GM21576 (cell line): ENCODE measurements at regions not wholly inside any gene's neighbourhood (a gene's known extent, or its start where the extent isn't known, plus 50 kb on each side); places are given as distances from the start of the nearest gene placed in this dataset.
"Not testable (repeated sequence)": the region's sequence is repeated elsewhere in the genome, so short reads cannot be mapped to it uniquely, and the experiment has no call there.

Source experiments
- ATAC-seq: cut with Tn5 transposase; IDR thresholded peaks from one replicate; pipeline ENCODE4 v1.9.1; 2021; ENCODE audit warnings: mild to moderate bottlenecking, moderate library complexity; ENCODE audit not compliant: unreplicated experiment

- no peak for ATAC-seq
These were observed 704.4 kb upstream of the SLC35B3 start for GRCh38 chr6:9139746-9140145.

GRCh38 chr6:9138936-9139335, 703.6 kb upstream of the SLC35B3 start:
- no peak for ATAC-seq

DNA sequence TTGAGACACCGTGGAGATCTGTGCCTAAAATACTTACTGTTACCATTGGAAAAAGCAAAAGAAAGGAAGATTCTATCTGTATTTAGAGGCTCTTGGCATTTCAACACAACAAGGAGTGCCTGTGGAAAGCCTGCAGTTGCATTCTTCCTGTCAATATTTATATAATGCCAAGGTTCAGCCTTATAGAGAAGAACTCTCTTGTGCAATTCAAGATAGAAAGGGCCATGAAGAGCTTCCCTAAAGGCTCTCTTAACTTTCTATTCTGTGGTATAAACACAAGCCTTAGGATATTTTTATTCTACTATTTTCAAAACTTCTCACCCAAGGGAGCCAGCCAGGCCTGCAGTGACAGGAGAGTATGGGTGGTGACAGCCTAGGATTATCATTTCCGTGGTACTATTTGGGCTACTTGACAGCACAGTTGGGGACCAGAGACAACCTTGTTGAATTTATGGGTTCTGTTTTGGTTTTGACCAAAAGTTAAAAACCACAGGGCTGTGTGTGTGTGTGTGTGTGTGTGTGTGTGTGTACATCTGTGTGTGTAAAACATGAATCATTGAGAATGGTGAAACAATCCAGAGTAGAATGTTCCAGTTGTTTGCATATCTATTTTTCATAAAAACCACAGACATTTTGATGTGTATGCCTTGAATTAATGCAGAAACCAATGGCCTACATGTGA, 700.9 kb upstream of the SLC35B3 start:
- ATAC-seq, result no peak

DNA sequence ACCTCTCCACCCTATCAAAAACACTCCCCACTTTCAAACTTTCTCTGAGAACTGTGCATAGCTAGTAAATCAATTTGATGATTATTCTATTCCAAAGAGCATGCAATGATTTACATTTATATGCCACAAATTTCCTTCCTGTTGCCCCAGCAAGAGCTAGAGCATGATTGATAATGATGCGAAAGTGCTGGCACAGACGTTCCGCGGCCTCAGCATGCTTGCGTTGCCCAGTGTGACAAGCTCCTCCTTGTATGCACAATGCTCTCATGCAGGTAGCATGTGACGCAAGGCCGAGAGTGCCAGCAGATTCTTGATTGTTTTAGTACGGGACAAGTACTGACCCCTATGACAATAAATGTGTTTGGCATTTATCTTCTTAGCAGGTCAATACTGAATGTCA, 696.3 kb upstream of the SLC35B3 start:
- no peak for ATAC-seq

DNA sequence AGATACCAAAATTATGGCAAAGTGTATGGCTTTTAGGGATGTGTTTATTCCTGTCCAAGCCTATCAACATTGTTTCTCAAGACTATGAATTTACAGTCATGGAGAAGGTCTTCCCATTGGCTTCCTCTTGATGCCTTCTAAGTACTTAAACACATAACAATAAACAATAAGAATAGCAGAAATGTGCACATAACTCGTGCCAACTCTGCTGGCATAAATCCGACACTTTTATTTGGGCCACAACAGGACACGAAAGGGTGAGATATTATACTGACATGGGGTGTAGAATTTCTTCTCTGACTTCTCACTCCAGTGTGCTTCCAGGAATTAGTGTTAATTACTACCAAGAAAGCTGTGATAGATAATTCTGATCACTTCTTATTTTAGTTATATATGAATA, 695.9 kb upstream of the SLC35B3 start:
- ATAC-seq, result no peak

DNA sequence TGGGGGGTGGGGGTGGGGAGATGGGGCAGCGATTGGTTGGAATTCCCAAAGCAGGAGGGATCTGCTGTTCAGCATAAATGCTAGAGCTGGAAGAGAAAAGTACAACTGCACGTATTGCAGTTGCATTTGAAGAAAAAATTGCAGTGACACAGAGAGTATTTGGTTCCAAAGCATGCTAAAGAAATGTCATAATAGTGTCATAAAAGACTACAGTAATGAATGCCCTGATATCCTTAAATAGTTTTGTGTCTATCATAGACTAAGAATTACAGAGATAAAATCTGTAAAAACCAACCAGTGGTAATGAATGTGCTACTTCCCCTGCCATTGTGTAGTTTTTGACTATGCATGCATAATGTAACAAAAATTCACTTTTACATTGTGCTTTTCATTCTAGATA, 693.6 kb upstream of the SLC35B3 start:
- no peak for ATAC-seq

DNA sequence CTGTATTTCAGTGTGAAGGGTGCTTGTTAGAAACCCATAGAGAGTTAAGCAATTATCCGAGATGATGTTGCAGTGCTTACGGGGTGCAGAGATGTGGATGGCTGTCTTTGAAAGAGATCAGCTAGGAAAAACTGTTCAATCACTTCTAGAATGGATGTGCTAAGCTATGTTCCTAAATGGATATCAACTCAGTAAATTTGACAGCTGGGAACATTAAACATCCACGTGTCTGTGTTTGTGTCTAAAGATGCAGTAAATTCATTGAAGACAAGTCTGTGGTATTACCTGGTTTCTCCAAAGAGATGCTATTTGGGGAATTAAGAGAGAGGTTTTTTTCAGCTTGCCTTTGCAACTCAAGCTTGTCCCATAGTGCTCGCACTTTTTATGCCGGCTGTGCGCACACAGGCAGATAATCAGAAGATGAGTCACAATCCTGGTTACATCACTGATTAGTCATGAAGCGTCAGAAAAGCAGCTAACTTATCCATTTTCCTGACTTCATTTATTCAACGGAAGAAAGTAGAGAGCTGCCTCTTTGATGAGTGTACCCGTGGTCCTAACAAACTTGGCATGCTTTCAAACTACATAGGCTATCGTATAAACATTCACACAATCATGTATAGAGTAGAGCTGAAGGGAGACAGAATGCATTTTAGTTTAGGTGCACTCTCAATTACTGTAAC, 691.7 kb upstream of the SLC35B3 start:
- no peak for ATAC-seq

GRCh38 chr6:9126034-9126433, 690.7 kb upstream of the SLC35B3 start:
- ATAC-seq, result not testable (repeated sequence)

DNA sequence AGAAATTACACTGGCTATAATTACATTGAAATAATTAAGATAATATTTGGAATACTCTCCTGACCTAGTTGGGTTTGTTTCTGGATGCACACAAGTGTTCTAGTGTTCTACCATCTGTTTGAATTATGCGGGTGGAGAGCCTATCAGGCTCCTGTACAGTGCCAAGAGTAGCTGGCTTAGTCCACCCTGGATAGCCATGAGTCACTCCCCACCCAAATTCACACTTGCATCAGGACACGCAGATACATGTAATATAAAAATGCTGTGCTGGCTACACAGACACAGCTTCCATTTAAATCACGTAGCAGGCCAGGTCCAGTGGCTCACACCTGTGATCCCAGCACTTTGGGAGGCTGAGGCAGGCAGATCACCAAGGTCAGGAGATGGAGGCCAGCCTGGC, 686.2 kb upstream of the SLC35B3 start:
- no peak for ATAC-seq

- no peak for ATAC-seq
These were observed 680.7 kb upstream of the SLC35B3 start for GRCh38 chr6:9116026-9116425.

- no peak for ATAC-seq
These were observed 677.2 kb upstream of the SLC35B3 start for GRCh38 chr6:9112544-9112943.

GRCh38 chr6:9103876-9104521, 668.7 kb upstream of the SLC35B3 start:
- ATAC-seq, result no peak

GRCh38 chr6:9101920-9102319, 666.6 kb upstream of the SLC35B3 start:
- no peak for ATAC-seq

- no peak for ATAC-seq
These were observed 665.7 kb upstream of the SLC35B3 start for GRCh38 chr6:9100869-9101580.

GRCh38 chr6:9095729-9096128, 660.4 kb upstream of the SLC35B3 start:
- no peak for ATAC-seq

DNA sequence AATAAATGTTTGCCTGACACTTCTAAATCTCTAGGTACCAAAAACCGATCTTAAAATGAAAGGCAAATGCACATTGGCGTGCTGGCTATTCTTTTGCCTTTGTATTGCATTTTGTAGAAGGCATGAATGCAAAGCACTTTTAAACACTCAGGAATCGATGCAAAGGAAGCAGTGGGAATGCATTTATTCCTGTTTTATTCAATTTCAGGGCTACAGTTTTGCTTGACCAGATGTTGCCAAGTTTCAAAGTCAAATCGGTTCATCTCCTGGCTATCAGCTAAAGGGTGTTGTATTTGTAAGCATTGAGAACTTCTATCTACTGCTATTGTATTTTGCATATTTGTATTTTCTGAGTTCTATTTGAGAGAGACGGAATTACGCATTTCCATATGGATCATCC, 659.8 kb upstream of the SLC35B3 start:
- ATAC-seq, result no peak

GRCh38 chr6:9089724-9090123, 654.4 kb upstream of the SLC35B3 start:
- ATAC-seq, result no peak

DNA sequence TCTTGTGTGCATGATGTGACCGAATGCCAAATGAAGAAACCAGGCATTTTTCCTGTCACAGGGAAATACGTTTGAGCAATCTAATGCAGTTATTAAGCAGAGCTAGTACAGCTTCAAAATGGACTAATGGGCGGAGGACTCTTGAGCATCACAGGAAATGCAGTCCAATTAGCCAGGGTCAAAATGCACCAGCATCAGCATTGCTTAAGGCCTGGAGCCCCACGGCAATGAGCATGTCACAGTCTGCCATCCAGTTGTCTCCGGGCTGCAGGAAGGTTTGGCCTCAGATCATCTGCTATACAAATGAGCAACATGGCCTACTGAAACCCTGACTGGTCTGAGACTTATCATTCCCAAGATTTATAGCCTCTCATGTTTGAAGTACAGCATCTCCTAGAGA, 652.1 kb upstream of the SLC35B3 start:
- no peak for ATAC-seq

DNA sequence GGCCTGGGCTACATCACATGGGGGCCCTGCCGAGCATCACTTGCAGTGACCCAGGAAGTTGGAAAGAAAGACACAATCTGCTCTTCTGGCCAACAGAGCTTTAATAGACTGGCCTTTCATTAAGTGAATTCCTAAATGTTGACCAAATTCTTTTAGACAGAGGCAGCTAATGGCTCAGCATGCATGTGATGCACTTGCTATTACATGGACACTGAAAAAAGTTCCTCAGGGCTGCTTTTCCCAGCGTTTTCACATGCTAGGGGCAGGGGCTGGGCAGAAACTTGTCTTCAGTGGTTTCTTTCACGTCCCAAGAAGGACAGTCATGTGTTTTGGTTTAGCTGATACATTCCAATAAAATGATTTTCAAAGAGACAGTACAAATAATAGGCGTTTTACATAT, 651.0 kb upstream of the SLC35B3 start:
- ATAC-seq, result no peak

- ATAC-seq, result no peak
These were observed 650.3 kb upstream of the SLC35B3 start for GRCh38 chr6:9085709-9086070.

DNA sequence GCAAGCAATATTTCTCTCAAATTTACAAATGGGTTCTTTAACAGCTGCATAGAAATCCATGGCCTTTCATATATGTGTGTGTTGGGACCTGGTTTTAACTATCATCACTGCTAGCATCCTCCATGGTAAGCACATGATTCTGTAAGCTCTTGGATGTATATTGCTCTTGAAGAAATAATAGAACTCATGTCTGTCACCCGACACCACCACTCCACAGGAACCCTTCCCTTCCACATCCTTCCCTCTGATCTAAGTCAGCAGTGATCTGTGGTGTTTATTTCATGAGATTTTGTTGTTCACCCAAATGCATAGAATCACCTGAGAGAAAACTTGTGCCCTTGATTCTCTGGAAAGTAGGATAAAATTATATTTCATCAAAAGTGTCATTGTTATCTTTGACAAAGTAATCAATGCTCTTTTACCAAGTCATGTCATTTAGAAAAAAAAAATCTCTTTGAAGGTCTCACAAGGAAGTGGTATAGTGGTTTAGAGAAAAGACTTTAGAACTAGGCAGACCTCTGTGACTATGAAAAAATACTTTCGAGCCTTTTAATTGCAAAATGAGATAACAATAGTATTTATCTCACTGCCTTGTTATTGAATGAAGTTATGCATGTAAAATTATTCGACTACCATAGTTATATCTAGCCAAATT, 649.8 kb upstream of the SLC35B3 start:
- no peak for ATAC-seq
